Tibial nerve (tissue), 4 donors: ENCODE measurements at regions not wholly inside any gene's neighbourhood (a gene's known extent, or its start where the extent isn't known, plus 50 kb on each side); places are given as distances from the start of the nearest gene placed in this dataset.

Experiments
- DNase-seq, 2 donors: peaks; one replicate each; pipeline ENCODE4 v3.0.0-alpha.2; 2019; ENCODE audit warnings: low spot score in 2 of 2
- H3K27ac ChIP-seq, 4 donors: fragments of 200-600 bp; sonication (generic) in 3 of 4; one replicate each; pipeline ENCODE4 v1.5.1; 2017 to 2019; ENCODE audit warnings: mild to moderate bottlenecking in 1 of 4
- H3K27me3 ChIP-seq, 2 donors: fragments of 200-600 bp; sonication (generic) in 1 of 2; one replicate each; pipeline versions ENCODE4 v1.5.1 to v1.6.0; 2017 to 2019
- H3K36me3 ChIP-seq, 3 donors: fragments of 200-600 bp; sonication (generic); one replicate each; pipeline ENCODE4 v1.5.1; 2018 to 2019
- H3K4me1 ChIP-seq, 4 donors: fragments of 200-600 bp; sonication (generic) in 3 of 4; one replicate each; pipeline ENCODE4 v1.5.1; 2017 to 2019
- H3K4me3 ChIP-seq, 4 donors: fragments of 200-600 bp; sonication (generic) in 3 of 4; one replicate each; pipeline ENCODE4 v1.5.1; 2017 to 2019; ENCODE audit warnings: mild to moderate bottlenecking in 1 of 4, moderate library complexity in 1 of 4
- H3K9me3 ChIP-seq, 4 donors: fragments of 200-600 bp; sonication (generic) in 3 of 4; one replicate each; pipeline ENCODE4 v1.5.1; 2017 to 2019
- EP300 ChIP-seq, 2 donors: sonication (generic); formaldehyde crosslinking; IDR thresholded peaks; one replicate each; pipeline ENCODE4 v1.6.1; 2017; ENCODE audit warnings: antibody characterized with exemption in 2 of 2, mild to moderate bottlenecking in 1 of 2
- POLR2A ChIP-seq, 2 donors: fragments of 450-650 bp; IDR thresholded peaks; one replicate each; pipeline ENCODE4 v1.6.1; 2017; ENCODE audit warnings: antibody characterized with exemption in 2 of 2, mild to moderate bottlenecking in 2 of 2, moderate library complexity in 2 of 2
- WGBS, 2 donors: methylation state at CpG; one replicate each; pipeline ENCODE4 v1.1.5; 2018; 5-methylcytosine and 5-hydroxymethylcytosine counted together
- TF ChIP-seq, protein P1 (sequence below), 5 experiments: fragments of 200-600 bp in 3 of 5; fragments of 450-650 bp in 2 of 5; sonication (generic) in 3 of 5; IDR thresholded peaks; one replicate each; pipeline ENCODE4 v1.5.1; 2016 to 2019; ENCODE audit warnings: antibody characterized with exemption in 5 of 5, mild to moderate bottlenecking in 3 of 5, moderate library complexity in 2 of 5

DNA sequence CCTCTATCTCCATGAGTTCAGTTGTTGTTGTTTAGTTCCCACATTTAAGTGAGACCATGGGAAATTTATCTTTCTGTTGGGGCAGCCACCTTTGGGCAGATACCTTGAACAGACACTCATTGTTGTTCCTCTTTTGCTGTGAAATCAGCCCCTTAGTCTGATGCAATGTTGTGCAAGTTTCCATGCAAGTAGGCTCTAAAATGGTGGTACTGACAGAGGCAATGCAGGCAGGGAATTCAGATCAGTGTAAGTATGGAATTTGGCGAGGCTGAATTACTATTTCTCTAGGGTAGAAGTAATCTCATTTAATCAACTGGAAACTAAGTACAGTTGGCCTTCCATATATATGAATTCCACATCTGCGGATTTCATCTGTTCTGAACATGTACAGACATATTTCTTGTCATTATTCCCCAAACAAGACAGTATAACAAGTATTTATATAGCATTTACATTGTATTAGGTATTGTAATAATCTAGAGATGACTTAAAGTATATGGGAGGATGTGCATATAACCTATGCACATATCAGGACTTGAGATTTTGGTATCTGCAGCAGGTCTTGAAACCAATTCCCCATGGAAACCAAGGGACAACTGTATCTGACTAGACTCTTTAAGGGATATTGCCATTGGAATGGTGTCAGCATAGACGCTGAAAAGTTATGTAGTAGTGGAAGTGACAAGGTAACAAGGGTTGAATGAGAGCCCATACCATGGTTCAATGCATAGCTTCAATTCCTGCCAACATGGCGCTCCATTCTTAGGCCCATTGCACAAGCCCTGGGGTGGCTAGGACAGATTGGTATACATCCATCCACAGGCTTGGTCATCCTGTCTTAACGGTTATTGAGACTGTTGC, 281.5 kb upstream of the HTR2A start:
- no peaks in the 10 kb centered on the region for H3K27me3 ChIP-seq
- TF ChIP-seq POLR2A (IDR thresholded peaks at IDR 0.05): no peak
- no peak overlapping the region for H3K4me3 ChIP-seq
- 73 to 76% methylated on average over 5 of the region's 5 CpGs for WGBS, 2 donors
- no peak for DNase-seq
- no peaks in the 10 kb centered on the region for H3K9me3 ChIP-seq
- no peaks in the 10 kb centered on the region for H3K36me3 ChIP-seq
- H3K27ac ChIP-seq: no peak overlapping the region
- H3K4me1 ChIP-seq: no peaks in the 10 kb centered on the region

DNA sequence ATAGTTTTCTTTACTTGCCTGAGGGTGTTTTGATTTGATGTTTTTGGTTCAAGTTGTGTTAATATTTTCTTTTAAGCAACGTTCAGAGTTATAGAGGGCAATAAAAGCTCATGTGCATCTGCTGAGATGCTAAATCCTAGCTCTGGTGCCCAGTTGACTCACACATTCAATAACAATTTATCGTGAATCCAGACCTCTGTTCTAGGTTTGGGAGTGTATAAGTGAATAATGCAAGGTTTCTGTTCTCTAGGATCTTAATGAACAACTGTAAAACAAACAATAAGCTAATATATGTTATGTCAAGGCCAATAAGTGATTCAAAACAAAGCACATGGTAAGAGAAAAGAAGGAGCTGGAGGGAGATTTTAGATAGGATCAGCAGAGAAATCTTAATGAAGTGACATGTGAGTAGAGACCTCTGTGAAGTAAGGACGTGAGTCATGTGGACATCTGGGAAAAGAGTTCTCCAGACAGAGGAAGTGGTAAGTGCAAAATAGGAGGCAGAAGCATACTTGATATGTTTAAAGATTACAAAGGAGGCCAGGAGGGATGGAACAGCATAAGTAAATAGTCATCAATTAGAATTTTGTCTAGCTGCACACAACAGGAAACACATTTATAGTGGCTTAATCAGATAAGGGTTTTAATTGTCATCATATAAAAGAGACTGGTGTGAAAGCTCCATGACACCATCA, 278.5 kb upstream of the HTR2A start:
- WGBS, 2 donors: 38 to 39% methylated on average over 3 of the region's 3 CpGs

DNA sequence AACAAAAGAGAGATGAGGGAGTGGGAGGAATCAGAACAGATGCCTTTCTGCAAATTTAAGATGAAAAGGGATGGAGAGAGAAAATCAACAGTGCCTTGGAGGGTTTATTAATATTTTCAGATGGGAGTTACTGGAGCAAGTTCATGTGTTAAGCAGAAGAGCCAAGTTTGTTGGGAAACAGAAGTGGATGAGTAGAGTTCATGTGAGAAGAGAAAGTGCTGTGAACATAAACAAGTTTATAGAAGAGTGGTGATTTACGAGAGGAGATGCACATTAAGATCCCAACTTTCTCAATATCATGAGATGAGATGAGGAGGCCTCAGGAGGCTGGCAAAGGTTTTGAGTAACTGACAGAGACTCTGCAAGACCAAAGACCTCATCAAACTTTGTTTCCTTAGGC, 274.1 kb upstream of the HTR2A start:
- Histone ChIP-seq H3K27me3 (no peaks in the 10 kb centered on the region), H3K27ac (no peak overlapping the region), H3K9me3 (no peaks in the 10 kb centered on the region), H3K36me3 (no peaks in the 10 kb centered on the region), H3K4me1 (peaks cover 0 to 5% (median 0%) of the 10 kb centered on the region in 4 donors), H3K4me3 (no peak overlapping the region)
- TF ChIP-seq POLR2A (IDR thresholded peaks at IDR 0.05): no peak
- TF ChIP-seq, protein P1, sequence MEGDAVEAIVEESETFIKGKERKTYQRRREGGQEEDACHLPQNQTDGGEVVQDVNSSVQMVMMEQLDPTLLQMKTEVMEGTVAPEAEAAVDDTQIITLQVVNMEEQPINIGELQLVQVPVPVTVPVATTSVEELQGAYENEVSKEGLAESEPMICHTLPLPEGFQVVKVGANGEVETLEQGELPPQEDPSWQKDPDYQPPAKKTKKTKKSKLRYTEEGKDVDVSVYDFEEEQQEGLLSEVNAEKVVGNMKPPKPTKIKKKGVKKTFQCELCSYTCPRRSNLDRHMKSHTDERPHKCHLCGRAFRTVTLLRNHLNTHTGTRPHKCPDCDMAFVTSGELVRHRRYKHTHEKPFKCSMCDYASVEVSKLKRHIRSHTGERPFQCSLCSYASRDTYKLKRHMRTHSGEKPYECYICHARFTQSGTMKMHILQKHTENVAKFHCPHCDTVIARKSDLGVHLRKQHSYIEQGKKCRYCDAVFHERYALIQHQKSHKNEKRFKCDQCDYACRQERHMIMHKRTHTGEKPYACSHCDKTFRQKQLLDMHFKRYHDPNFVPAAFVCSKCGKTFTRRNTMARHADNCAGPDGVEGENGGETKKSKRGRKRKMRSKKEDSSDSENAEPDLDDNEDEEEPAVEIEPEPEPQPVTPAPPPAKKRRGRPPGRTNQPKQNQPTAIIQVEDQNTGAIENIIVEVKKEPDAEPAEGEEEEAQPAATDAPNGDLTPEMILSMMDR (IDR thresholded peaks at IDR 0.05): no peak
- no peak for TF ChIP-seq EP300 (IDR thresholded peaks at IDR 0.05)
- DNase-seq: no peak
- 73 to 85% methylated on average over 1 of the region's 1 CpG for WGBS, 2 donors

More for the DNA sequence above, 278.5 kb upstream of the HTR2A start:
- no peaks in the 10 kb centered on the region for H3K4me1 ChIP-seq
- H3K9me3 ChIP-seq: no peaks in the 10 kb centered on the region
- no peak for DNase-seq
- no peaks in the 10 kb centered on the region for H3K36me3 ChIP-seq
- H3K27ac ChIP-seq: no peak overlapping the region
- no peak overlapping the region for H3K4me3 ChIP-seq
- H3K27me3 ChIP-seq: no peaks in the 10 kb centered on the region
- TF ChIP-seq POLR2A (IDR thresholded peaks at IDR 0.05) (no peak), EP300 (IDR thresholded peaks at IDR 0.05) (no peak)
- TF ChIP-seq, protein P1 (IDR thresholded peaks at IDR 0.05): no peak

DNA sequence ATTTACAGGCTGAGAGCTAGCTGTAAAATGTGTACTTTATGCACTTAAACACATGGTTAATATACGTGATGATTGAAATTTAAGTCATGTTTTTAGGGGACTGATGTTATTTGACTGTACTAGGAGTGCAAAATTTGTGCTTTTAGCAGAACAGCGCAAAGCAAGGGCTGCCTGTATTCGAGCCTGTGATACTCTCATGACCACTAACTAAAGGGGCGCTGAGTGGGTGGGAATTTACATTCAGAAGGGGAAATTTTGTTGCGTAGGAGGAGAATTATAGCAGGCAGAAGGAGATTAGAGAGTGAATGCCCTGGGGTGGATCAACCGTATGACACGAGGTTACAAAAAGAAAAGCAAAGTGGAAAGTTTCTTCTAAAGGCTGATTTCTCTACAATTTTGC, 271.8 kb upstream of the HTR2A start:
- Histone ChIP-seq H3K27me3 (no peaks in the 10 kb centered on the region), H3K9me3 (no peaks in the 10 kb centered on the region), H3K36me3 (no peaks in the 10 kb centered on the region), H3K27ac (no peak overlapping the region), H3K4me1 (peaks cover 0 to 5% (median 0%) of the 10 kb centered on the region in 4 donors), H3K4me3 (no peak overlapping the region)
- 28 to 29% methylated on average over 7 of the region's 7 CpGs for WGBS, 2 donors
- TF ChIP-seq POLR2A (IDR thresholded peaks at IDR 0.05): no peak
- no peak for TF ChIP-seq EP300 (IDR thresholded peaks at IDR 0.05)
- no peak for DNase-seq

DNA sequence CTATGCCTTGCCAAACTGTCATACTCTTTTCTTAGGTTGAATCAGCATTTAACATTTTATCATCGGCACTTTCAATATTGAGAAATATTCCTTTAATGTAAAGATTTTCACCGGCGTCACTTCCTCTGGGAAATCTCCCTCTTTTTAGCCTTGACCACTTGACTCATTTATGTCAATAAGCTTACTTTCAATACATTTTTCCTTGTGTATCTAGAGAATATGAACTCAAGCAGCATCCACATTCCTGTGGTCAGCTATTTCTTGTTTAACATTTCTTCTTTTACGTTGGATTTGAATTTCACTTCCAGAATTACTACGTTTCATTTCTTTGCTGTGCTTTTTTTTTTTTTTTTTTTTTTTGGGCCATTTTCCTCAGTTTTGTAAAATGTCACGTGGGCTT, 271.2 kb upstream of the HTR2A start:
- no peak for DNase-seq
- WGBS, 2 donors: 25 to 40% methylated on average over 6 of the region's 6 CpGs

More for the DNA sequence above, 271.2 kb upstream of the HTR2A start:
- Histone ChIP-seq H3K4me1 (peaks cover 0 to 5% (median 0%) of the 10 kb centered on the region in 4 donors), H3K27me3 (no peaks in the 10 kb centered on the region), H3K4me3 (no peak overlapping the region), H3K36me3 (no peaks in the 10 kb centered on the region), H3K27ac (no peak overlapping the region), H3K9me3 (no peaks in the 10 kb centered on the region)
- TF ChIP-seq EP300 (IDR thresholded peaks at IDR 0.05): no peak
- no peak for TF ChIP-seq POLR2A (IDR thresholded peaks at IDR 0.05)
- TF ChIP-seq, protein P1 (IDR thresholded peaks at IDR 0.05): no peak
